HEK293T (cell line): ENCODE measurements at regions not wholly inside any gene's neighbourhood (a gene's known extent, or its start where the extent isn't known, plus 50 kb on each side); places are given as distances from the start of the nearest gene placed in this dataset.

ENCODE experiments used
- SP1 ChIP-seq: fragments of 450-650 bp; IDR thresholded peaks from 2 replicates; pipeline ENCODE4 v1.6.1; 2017
- SUZ12 ChIP-seq: fragments of 450-650 bp; IDR thresholded peaks from 2 replicates; pipeline ENCODE4 v1.6.1; 2016; ENCODE audit warnings: mild to moderate bottlenecking

GRCh38 chr19:20320191-20320590 is 153.2 kb downstream of the ZNF486 start:
- no peak for TF ChIP-seq SP1
- TF ChIP-seq SUZ12: no peak
